GM21528 (cell line): ENCODE measurements at regions not wholly inside any gene's neighbourhood (a gene's known extent, or its start where the extent isn't known, plus 50 kb on each side); places are given as distances from the start of the nearest gene placed in this dataset.
A peak's percentile ranks its signal among the peaks of the same experiment; 100 is the strongest.
"Not testable (repeated sequence)": the region's sequence is repeated elsewhere in the genome, so short reads cannot be mapped to it uniquely, and the experiment has no call there.

Experiments used
- ATAC-seq: cut with Tn5 transposase; IDR thresholded peaks from one replicate; pipeline ENCODE4 v1.9.1; 2021; ENCODE audit warnings: mild to moderate bottlenecking, moderate library complexity; ENCODE audit not compliant: unreplicated experiment, low FRiP score

GRCh38 chr12:89075880-89076540 is 276.3 kb downstream of the DUSP6 start:
- no peak for ATAC-seq

DNA sequence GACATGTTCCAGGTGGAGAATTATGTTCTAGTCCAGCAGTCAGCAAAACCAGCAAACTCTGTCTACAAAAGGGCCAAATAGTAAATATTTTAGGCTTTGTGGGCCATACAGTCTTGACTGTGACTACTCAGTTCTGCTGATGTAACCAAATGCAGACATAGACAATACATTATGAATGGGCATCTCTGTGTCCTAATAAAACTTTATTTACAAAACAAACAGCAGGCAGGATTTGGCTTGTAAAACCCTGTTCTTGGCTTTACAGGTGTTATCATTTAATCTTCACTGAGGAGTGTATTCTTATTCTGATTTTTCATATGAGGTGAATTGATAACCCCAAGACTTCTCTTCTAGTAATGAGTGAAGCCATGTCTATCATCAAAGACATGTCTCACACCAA is 278.6 kb downstream of the DUSP6 start:
- ATAC-seq, result no peak

- no peak for ATAC-seq
Observed at GRCh38 chr12:89073027-89073398, 279.3 kb downstream of the DUSP6 start.

DNA sequence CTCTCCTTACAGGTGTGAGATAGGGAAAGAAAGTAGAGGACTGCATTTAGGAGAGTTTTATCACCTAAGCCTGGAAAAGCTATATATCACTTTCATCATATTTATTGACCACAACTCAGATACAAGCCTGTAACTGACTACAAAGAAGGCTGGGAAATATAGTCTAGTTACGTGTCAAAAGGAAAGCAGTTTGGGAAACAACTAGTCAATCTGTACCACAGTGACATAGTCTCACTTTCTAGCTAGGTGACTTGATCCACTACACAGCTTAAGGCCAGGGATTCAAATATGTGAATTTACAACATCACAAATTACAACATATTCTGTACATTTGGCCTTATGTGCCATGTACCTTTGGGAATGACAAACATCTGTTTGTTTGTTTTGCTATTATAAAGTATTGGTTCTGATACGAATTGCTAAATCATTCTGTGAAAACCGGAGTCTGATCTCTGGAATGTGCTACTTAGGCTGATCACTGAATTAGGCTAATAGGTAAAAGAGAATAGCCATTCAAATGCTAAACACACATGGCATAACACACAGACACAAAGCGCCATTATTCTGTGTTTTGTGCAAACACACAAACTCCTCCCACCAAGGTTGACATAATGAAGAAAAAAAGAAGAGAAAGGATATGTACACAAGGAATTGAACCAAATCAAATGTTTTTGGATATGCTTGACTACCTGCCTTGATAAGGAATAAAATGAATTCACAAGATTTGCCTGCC is 279.8 kb downstream of the DUSP6 start:
- ATAC-seq, result no peak

DNA sequence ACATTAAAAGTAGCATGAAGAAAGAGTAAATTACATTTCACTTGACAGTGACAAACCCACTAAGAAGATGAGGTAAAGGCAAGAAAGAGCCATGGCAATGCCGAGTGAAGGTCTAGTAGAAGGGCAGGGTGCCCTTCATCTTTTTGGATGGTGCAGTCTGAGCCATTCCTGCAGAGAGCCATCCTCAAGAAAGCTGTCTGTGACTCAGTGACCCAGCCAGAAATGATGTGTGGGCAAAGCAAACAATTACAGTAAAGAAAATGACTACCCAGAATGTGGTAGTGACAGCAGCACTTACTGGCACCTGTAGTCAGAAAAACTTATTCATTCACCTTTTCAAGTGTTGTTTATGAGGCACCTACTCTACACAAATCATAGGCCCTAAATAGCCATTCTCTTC is 281.7 kb downstream of the DUSP6 start:
- no peak for ATAC-seq

DNA sequence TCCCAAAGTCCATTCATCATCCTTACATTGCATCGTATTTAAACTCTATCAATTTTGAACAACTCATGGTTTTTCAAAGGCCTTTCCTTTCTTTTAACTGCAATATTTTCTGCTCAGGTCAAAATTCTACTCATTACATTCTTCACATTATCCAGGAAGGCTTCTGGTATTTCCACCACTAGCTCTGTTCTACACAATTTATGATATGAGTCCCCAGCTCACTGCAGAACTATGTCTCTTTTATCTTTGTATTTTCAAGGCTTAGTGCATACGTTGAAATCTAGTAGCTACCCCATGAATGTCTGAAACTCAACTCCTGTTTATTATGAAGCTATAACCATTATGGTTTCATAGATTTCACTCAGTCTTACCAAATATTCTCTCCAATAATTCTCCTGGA is 282.9 kb downstream of the DUSP6 start:
- no peak for ATAC-seq

- no peak for ATAC-seq
Observed at GRCh38 chr12:89067421-89068187, 284.7 kb downstream of the DUSP6 start.

GRCh38 chr12:89064780-89065179 is 287.5 kb downstream of the DUSP6 start:
- ATAC-seq, result no peak

DNA sequence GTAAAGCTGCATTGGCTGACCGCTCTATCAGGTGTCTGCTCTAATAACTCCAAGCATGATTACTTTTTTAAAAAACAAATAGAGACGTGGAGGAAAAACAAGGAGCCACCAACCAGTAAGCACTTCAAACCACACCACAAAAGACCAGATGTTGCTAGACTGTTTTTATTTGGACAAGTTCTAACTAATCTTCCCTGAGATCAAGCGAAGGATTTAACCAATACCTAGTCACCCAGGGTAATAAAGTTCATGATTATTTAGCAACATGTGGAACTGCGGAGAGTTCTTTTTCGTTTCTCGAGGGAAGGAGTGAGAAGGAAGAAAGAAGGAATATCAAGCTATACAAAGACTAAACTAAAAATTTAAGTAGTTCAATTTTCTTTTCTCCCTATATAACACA is 288.1 kb downstream of the DUSP6 start:
- ATAC-seq, result no peak

DNA sequence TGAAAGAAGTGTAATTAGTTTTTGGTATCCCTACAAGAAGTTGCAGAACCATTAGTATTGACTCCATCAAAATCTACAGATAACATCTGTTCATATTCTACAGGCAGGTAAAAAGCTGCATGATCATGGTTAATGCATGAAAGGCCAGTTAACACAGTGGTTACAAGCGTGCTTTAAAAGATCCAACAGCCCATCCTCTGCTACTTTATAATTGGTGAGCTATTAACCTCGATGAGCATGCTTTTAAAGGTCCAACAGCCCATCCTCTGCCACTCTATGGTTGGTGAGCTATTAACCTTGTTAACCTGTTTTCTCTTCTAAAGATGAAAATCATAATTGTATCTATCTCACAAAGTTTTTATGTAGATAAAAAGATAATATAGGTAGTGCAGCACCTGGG is 289.3 kb downstream of the DUSP6 start:
- no peak for ATAC-seq

DNA sequence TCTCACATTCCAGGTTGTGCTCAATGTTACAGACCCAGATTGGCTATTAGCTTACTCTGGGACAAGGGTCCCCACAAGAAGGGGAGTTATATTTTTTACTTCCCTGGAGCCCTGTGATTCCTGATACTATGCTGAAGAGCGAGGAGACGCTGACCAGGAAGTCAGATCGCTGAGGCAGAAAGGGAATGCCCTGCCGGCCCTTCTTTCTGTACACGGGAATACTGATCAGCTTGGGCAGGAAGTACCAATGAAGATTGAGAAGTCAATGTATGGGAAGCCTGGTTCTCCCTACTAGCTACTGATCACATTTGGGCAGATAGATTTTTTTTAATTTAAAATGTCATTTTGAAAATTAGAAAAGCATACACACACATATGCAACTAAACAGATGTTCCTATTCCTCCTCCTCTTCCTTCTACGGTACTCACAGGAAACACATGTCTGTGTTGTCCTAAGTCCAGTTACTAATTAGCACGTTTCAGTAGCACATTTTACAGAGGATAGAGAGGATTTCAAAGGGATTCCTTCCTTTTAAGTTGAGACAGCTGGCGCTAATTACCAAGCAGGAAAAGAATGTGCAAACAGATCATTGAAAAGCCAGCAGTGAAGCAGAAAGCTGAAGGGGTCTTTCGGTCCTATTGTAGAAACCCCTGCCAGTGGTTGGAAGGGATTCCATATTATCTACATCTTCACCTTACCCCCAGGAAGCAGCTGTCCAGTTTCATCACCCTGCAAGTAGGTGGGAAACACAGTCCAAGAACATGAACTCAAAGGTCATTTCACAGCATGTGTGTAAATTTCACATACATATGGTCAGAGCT is 292.4 kb downstream of the DUSP6 start:
- no peak for ATAC-seq

DNA sequence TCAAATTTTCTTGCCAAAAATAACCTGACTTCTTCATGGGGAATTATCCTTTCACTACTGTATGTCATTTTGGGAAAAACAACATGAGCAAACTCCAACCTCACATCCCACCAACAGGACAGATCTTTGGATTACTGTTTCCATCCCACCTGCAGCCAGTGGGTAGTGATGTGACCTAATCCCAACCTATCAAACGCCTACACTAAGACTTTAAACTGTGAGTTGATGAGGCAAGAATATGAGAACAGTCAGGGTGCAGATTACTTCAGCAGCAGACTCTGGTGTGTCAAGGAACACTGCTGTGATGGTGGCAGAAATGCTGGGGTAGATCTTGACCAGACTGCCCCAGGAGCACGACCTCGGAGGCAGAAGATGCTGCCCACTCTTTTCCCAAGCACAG is 293.2 kb downstream of the DUSP6 start:
- no peak for ATAC-seq

DNA sequence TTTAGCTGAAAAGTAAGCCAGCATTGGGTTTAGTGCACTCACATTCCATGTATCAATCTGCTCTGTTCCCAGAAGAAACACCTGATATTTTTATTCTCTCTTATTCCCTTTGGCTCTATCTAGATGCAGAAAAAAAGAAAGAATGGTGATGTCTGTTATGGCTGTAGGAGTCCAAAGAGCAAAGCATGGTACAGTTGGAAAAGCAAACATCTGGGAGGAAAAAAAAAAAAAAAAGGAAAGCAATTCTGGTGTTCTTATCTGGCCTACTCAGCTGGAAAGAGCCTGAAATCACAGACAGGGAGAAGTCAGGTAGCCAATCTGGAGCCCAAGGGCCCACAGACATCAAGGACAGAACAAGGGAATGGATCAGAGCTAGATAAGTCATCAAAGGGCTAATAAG is 293.9 kb downstream of the DUSP6 start:
- ATAC-seq, result no peak

- ATAC-seq, result not testable (repeated sequence)
Observed at GRCh38 chr12:89053817-89054216, 298.5 kb downstream of the DUSP6 start.

GRCh38 chr12:89051065-89051677 is 301.1 kb downstream of the DUSP6 start:
- peak; percentile 79 for ATAC-seq

GRCh38 chr12:89047856-89048418 is 304.4 kb downstream of the DUSP6 start:
- no peak for ATAC-seq

GRCh38 chr12:89041078-89041477 is 311.2 kb downstream of the DUSP6 start:
- ATAC-seq, result no peak

GRCh38 chr12:89040146-89040964 is 311.9 kb downstream of the DUSP6 start:
- ATAC-seq, result peak; percentile 99

DNA sequence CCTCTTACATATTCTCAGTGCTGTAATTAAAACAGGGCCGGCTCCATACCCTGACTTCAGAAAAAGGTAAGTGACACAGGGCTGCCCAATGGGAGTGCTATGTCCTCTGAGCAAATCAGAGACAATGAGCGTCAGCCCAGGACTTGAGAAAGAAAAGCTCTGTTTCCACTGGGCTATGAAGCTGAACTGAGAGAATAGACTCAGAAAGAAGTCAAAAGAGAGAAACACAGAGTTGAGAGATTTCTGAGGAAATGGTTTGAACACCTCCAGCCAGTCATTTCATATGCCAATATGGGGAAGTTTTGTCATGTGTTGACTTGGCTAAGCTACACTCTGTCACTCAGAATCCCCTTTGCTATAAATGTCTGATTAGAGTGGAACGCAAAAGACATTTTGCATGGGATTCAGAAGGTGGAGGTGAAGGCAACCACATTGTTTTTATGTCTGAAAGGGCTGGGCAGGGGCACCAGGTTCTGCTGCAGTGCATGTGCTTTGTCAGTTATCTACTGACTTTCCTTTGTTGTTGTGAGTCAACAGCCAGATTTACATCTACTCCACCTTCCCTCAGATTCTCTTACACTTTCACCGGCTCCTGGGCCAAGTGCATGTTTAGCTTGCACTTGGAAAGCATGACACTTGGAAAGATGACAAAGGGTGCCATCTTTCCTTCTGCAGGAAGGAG is 313.3 kb downstream of the DUSP6 start:
- ATAC-seq, result no peak
